Uterus (tissue), 2 donors: ENCODE measurements at regions not wholly inside any gene's neighbourhood (a gene's known extent, or its start where the extent isn't known, plus 50 kb on each side); places are given as distances from the start of the nearest gene placed in this dataset.

Experiments used
- CTCF ChIP-seq, 4 experiments: fragments of 200-600 bp in 2 of 4; fragments of 450-650 bp in 2 of 4; sonication (generic) in 2 of 4; IDR thresholded peaks; one replicate each; pipeline ENCODE4 v1.5.1; 2016 to 2019; ENCODE audit warnings: antibody characterized with exemption in 4 of 4, mild to moderate bottlenecking in 2 of 4, moderate library complexity in 1 of 4
- POLR2A ChIP-seq, 2 donors: fragments of 450-650 bp; IDR thresholded peaks; one replicate each; pipeline ENCODE4 v1.6.1; 2016; ENCODE audit warnings: antibody characterized with exemption in 2 of 2, mild to moderate bottlenecking in 1 of 2, moderate library complexity in 1 of 2

- no peak for TF ChIP-seq POLR2A (IDR thresholded peaks at IDR 0.05)
- TF ChIP-seq CTCF (IDR thresholded peaks at IDR 0.05), result no peak
These were observed 147.7 kb upstream of the LARGE1 start for GRCh38 chr22:34068001-34068400.
